GM18520 (cell line): ENCODE measurements at regions not wholly inside any gene's neighbourhood (a gene's known extent, or its start where the extent isn't known, plus 50 kb on each side); places are given as distances from the start of the nearest gene placed in this dataset.
"Not testable (repeated sequence)": the region's sequence is repeated elsewhere in the genome, so short reads cannot be mapped to it uniquely, and the experiment has no call there.

Source experiments
- ATAC-seq: cut with Tn5 transposase; IDR thresholded peaks from one replicate; pipeline ENCODE4 v1.9.1; 2021; ENCODE audit not compliant: unreplicated experiment

DNA sequence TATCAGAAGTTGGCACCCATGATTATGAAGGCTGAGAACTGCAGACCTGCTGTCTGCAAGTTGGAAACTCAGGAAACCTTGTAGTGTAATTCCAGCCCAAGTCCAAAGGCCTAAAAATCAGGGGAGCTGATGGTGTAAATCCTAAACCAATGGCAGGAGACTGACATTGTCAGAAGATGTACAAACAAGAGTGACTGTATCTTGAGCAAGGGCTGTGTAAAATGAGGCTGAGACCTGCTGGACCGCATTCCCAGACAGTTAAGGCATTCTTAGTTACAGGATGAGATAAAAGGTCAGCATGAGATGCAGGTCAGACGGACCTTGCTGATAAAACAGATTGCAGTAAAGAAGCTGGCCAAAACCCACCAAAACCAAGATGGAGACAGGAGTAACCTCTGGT lies 147.7 kb downstream of the COG6 start:
- ATAC-seq = no peak

GRCh38 chr13:39803851-39804250 lies 148.4 kb downstream of the COG6 start:
- no peak for ATAC-seq

- no peak for ATAC-seq
Observed at GRCh38 chr13:39804332-39805210, 149.1 kb downstream of the COG6 start.

DNA sequence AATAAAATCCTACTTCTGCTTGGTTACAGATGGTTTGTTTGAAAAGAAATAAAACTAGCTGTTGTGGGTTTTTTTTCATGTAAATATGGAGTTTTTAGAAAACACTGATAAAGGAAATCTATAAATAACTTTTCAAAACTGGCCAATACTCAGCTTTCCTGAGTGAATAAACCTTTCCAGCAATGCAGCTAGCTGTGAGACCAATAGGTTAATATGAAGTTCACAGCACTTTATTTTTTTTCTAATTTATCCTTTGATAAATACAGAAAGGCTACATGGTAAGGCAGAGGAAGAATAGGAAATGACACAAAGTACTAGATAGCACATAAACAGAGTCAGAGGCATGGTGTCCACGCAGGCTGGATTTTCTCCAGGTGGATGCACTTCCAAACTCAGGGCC lies 154.0 kb downstream of the COG6 start:
- no peak for ATAC-seq

DNA sequence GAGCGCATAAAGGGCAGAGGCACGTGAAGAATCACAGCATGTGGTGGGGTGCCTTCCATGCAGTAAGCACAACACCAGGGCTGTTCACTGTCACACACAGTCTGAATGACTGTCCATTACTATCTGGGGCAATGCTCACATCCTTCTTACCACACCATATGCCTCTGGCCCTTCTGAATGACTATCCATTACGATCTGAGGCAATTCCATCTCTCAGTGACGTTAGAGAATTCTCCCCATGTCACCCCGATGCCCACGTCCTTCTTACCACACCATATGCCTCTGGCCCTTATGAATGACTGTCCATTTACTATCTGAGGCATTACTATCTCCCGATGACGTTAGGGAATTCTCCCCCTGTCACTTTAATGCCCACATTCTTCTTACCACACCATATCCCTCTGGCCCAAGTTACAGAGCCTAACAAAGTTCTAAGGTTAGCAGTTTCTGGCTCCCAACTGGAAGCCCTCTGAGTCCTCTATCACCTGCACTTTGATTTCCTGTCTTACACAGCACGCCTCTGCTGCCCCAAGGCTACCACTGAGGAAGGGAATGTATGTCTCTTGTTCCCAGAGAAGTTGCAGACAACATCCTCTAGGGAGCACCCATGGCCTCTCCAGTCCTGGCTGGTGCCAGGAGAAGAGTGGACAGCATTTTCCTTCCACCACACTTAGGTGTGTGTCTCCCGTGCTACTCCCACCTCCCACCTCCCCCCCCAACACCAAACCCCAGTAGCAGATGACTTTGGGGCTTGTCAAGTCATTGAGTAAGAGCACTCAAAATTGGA lies 154.8 kb downstream of the COG6 start:
- no peak for ATAC-seq

DNA sequence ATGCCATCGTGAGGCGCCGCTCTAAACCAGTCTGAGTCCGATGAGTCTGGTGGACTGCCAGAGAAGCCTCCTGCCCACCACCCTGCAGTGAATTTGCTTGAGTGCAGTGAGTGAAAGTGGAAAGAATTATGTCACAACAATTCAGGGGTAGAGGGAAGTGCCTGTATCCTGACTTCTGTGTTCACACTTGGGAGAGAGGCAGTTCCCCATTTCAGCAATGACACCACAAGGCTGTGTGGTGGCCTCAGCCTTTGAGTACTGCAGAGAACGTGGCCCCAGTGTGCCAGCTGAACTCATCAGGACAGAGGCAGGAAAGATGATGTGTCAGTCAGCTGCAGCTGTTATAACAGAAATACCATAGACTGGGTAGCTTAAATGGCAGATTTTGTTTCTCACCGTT lies 155.6 kb downstream of the COG6 start:
- ATAC-seq = no peak

DNA sequence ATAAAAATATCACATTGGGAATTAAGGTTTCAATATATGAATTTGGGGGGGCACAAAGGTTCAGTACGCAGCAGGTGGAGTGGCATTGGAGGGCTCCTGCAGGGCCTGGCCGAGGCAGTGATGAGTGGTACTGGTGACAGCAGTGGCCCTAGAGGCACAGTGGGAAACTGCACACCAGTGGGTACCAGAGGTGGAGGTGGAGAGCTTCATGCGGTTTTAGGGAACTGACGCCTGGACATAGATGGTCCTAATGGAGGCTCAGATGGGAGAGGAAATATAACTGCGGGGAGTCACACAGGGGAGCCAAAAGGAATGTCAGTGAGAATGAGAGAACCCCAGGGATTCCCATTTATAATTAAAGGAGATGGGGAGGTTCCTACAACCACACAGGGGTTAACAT lies 156.2 kb downstream of the COG6 start:
- no peak for ATAC-seq

GRCh38 chr13:39815345-39816111 lies 160.1 kb downstream of the COG6 start:
- ATAC-seq = no peak

GRCh38 chr13:39816936-39817335 lies 161.5 kb downstream of the COG6 start:
- ATAC-seq = no peak

- ATAC-seq = no peak
Observed at GRCh38 chr13:39818953-39819352, 163.5 kb downstream of the COG6 start.

- ATAC-seq = no peak
Observed at GRCh38 chr13:39820606-39821005, 165.1 kb downstream of the COG6 start.

- no peak for ATAC-seq
Observed at GRCh38 chr13:39821977-39822376, 166.5 kb downstream of the COG6 start.

- no peak for ATAC-seq
Observed at GRCh38 chr13:39822437-39822836, 167.0 kb downstream of the COG6 start.

DNA sequence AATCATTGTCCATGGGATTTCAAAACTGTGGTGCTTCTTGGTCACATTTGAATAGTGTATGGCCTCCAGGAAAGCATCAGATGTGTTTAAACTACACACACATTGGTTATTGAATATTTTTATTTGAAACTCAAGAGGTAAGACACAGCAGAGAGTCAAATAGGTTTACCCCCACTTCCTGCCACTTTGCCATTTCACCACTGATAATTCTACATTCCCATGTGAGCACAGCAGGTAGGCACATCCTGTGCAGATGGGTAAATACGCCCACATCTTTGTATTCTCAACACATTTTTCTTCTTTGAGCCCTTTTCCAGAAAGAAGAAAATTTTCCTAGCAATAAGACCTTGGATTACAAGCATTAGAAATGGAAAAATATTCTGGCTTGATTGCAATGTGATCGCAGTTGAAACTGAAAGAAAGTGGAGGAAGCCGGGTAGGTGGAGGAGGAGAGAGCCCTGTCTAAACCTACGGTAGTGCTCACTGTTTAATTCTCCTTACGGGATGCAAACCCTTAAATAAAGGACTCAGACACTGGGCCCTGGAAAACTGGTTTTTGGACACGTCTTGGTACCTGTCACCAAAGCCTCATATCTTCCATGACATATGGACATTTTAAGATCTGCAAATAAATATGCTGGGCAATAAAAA lies 167.7 kb downstream of the COG6 start:
- ATAC-seq = no peak

DNA sequence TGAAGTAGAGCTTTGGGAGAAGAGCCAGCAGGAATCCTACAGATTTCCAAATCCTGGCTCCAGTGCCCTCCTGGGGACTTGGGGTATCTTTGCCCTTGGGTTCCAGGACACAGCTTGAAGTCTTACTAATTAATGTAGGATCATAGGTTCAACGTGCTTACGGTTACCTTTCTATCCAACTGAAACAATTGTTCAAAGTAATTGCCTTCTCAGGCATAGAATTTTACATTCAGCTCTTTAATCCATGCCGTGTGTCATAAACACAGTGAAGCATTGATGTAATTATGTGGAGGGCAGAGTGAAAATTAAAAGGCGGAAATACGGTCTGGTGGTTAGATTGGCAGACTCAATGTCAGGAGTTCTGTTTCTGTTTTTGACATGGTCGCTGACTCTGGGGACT lies 170.4 kb downstream of the COG6 start:
- no peak for ATAC-seq

DNA sequence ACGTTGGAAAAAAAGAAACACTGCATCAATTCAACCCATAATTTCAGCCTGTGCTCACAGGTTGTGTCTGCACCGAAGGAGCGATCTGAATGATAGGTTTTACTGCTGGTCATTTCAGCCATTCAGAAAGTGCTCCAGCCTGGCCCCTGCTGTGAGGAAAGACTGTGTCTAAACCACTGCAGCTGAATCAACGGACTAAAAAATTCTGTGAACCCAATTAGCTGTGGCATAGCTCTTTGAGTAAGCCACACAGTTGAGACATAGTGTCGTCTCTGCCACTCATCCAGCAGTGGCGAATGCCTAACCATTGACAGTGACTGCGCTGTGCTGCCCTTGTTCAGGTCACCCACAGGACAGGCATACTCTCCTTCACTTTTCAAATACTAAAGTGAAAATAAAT lies 179.8 kb downstream of the COG6 start:
- no peak for ATAC-seq

GRCh38 chr13:39836038-39836437 lies 180.6 kb downstream of the COG6 start:
- no peak for ATAC-seq

DNA sequence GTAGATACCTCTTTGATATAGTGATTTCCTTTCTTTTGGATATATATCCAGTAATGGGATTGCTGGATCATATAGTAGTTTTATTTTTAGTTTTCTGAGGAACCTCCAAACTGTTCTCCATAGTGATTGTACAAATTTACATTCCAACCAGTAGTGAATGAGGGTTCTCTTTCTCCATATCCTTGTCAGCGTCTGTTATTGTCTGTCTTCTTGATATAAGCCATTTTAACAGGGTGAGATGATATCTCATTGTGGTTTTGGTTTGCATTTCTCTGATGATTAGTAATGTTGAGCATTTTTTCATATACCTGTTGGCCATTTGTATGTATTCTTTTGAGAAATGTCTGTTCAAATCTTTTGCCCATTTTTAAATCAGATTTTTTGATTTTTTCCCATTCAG lies 182.4 kb downstream of the COG6 start:
- ATAC-seq = not testable (repeated sequence)

DNA sequence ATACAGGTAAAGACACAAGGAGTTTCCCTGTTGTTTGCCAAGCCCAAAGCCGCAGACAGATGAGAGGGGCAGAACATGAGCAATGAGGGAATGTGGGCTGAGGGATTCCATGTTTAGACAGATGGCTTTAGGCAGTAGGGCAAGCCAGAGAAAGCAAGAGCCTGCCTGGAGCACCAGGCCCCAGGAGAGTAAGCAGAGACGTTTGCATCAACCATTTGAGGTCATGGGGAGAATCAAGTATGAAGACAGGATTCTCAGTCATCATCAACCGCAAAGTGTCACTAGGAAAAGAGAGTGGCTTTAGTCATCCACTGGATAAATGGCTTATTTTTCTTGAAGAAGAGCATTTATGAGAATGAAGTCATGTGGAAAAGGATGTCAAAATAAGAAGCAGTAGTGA lies 184.7 kb downstream of the COG6 start:
- no peak for ATAC-seq

DNA sequence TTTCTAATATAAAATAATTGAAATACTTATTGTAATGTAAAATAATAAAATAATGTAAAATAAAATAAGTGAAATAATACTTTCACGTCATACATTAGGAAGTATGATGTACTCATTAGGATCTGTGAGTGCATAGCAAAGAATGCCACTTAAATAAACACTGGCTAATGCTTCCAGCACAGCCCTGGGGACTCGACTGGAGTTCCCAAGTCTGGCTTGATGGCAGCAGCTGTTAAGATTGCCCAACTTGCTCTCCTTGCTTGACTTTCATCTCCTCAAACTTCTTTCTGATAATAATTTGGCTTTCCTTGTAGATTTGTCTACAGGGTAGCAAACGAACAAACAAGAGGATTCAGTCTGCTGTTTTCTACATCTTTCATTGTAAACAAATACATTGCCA lies 191.9 kb downstream of the COG6 start:
- no peak for ATAC-seq

- ATAC-seq = no peak
Observed at GRCh38 chr13:39855236-39855635, 199.8 kb downstream of the COG6 start.
